ENCODE measurements at regions not wholly inside any gene's neighbourhood (a gene's known extent, or its start where the extent isn't known, plus 50 kb on each side); places are given as distances from the start of the nearest gene placed in this dataset.

DNA sequence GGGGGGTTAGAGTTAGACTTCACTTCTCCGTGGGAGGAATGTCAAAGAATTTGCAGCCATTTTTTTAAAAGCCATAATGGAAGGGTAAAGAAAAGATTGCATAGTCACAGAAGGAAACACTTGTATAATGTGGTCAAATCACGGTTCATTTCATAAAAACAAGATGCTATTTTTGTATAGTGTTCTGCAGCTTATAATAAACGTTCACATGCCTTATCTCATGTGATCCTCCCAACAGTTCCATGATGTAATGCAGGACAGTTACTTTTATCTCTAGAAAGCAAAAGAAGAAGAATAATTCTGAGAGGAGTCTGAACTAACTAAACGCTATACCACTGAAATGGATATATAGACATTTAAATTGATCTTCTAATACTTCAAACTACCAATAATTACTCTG, 71.3 kb upstream of the CAMK2D start:
- TF ChIP-seq, protein P1, sequence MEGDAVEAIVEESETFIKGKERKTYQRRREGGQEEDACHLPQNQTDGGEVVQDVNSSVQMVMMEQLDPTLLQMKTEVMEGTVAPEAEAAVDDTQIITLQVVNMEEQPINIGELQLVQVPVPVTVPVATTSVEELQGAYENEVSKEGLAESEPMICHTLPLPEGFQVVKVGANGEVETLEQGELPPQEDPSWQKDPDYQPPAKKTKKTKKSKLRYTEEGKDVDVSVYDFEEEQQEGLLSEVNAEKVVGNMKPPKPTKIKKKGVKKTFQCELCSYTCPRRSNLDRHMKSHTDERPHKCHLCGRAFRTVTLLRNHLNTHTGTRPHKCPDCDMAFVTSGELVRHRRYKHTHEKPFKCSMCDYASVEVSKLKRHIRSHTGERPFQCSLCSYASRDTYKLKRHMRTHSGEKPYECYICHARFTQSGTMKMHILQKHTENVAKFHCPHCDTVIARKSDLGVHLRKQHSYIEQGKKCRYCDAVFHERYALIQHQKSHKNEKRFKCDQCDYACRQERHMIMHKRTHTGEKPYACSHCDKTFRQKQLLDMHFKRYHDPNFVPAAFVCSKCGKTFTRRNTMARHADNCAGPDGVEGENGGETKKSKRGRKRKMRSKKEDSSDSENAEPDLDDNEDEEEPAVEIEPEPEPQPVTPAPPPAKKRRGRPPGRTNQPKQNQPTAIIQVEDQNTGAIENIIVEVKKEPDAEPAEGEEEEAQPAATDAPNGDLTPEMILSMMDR (IDR thresholded peaks at IDR 0.05; ENCODE audit: insufficient read depth, low read length) = no peak
- no peak for DNase-seq (ENCODE audit: low read depth in 1 of 2, low spot score in 1 of 2)
- no peak overlapping the region for H3K27ac ChIP-seq (replicated peaks)
- no peak overlapping the region for H3K4me3 ChIP-seq (replicated peaks; ENCODE audit: insufficient read depth, low read length)
- no peaks in the 10 kb centered on the region for H3K27me3 ChIP-seq (ENCODE audit: insufficient read depth, poor library complexity, severe bottlenecking)

DNA sequence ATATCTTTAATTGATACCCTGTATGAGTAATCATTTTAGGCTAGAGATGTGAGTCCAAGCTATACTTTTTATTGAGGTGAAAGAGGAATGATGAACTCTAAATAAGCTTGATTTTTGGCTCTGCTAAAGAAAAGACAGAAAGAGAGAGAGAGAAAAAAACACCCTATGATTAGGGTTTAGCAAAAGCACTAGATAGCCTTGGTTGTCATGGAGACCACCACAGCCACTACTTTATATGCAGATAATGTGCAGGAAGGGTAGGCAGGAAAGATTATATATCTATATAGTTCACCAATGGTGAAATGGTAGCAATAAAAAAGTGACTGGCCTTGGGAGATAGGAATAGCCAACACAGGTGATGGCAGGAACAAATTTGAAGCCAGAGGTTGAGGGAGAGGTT, 69.9 kb upstream of the CAMK2D start:
- H3K27ac ChIP-seq (replicated peaks) = no peak overlapping the region
- no peak for DNase-seq (ENCODE audit: low read depth in 1 of 2, low spot score in 1 of 2)
- H3K4me3 ChIP-seq (replicated peaks; ENCODE audit: insufficient read depth, low read length) = no peak overlapping the region
- TF ChIP-seq, protein P1 (IDR thresholded peaks at IDR 0.05; ENCODE audit: insufficient read depth, low read length) = no peak
- TF ChIP-seq GABPA (IDR thresholded peaks at IDR 0.05; ENCODE audit: low read depth) (no peak), POLR2AphosphoS5 (IDR thresholded peaks at IDR 0.05; ENCODE audit: low read depth) (no peak), SPI1 (IDR thresholded peaks at IDR 0.05; ENCODE audit: borderline replicate concordance, low read depth) (no peak)
- TF ChIP-seq, protein P2, sequence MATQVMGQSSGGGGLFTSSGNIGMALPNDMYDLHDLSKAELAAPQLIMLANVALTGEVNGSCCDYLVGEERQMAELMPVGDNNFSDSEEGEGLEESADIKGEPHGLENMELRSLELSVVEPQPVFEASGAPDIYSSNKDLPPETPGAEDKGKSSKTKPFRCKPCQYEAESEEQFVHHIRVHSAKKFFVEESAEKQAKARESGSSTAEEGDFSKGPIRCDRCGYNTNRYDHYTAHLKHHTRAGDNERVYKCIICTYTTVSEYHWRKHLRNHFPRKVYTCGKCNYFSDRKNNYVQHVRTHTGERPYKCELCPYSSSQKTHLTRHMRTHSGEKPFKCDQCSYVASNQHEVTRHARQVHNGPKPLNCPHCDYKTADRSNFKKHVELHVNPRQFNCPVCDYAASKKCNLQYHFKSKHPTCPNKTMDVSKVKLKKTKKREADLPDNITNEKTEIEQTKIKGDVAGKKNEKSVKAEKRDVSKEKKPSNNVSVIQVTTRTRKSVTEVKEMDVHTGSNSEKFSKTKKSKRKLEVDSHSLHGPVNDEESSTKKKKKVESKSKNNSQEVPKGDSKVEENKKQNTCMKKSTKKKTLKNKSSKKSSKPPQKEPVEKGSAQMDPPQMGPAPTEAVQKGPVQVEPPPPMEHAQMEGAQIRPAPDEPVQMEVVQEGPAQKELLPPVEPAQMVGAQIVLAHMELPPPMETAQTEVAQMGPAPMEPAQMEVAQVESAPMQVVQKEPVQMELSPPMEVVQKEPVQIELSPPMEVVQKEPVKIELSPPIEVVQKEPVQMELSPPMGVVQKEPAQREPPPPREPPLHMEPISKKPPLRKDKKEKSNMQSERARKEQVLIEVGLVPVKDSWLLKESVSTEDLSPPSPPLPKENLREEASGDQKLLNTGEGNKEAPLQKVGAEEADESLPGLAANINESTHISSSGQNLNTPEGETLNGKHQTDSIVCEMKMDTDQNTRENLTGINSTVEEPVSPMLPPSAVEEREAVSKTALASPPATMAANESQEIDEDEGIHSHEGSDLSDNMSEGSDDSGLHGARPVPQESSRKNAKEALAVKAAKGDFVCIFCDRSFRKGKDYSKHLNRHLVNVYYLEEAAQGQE (IDR thresholded peaks at IDR 0.05; ENCODE audit: insufficient replicate concordance, low read depth) = no peak
- no peaks in the 10 kb centered on the region for H3K27me3 ChIP-seq (ENCODE audit: insufficient read depth, poor library complexity, severe bottlenecking)

DNA sequence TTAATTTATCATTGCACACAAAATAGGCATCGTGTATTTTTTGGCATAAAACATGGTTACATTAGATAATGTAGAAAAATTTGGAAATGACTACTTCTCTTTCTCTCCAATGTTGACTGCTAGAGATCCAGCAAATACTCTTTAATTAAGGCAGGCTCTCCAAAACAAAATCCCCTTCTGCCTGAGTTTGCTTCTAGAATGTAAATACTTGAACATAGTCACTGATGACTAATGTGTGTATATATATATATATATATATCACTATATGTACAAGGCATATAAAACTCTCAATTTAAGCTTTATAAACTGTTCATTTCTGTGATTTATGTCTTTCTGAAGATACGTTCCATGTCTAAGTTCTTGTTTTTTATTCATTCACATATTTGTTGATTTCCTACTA, 67.2 kb upstream of the CAMK2D start:
- H3K27ac ChIP-seq (replicated peaks) = no peak overlapping the region
- H3K27me3 ChIP-seq (ENCODE audit: insufficient read depth, poor library complexity, severe bottlenecking) = no peaks in the 10 kb centered on the region
- TF ChIP-seq GABPA (IDR thresholded peaks at IDR 0.05; ENCODE audit: low read depth) (no peak), SPI1 (IDR thresholded peaks at IDR 0.05; ENCODE audit: borderline replicate concordance, low read depth) (no peak)
- TF ChIP-seq, protein P2 (IDR thresholded peaks at IDR 0.05; ENCODE audit: insufficient replicate concordance, low read depth) = no peak
- no peak overlapping the region for H3K4me3 ChIP-seq (replicated peaks; ENCODE audit: insufficient read depth, low read length)
- DNase-seq (ENCODE audit: low read depth in 1 of 2, low spot score in 1 of 2) = no peak

DNA sequence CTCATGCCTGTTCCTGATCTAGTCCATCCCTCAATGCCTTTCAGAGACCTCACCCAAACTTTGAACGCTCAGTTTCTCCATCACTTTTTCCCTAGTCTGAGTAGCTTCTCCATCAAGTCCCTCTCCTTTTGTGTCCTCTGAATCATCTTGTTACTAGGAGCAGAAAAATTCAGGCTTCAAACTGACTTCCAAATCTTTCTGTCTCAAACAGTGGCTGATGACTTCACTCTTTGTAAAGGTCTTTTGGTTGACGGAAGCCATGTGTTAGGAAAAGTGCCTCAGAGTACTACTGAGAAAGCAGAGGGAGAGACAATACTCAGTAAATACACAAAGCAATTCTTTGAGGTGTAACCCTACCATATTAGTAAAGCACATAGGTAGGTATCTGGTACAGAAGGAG, 65.7 kb upstream of the CAMK2D start:
- TF ChIP-seq SPI1 (IDR thresholded peaks at IDR 0.05; ENCODE audit: borderline replicate concordance, low read depth) (no peak), POLR2AphosphoS5 (IDR thresholded peaks at IDR 0.05; ENCODE audit: low read depth) (no peak), GABPA (IDR thresholded peaks at IDR 0.05; ENCODE audit: low read depth) (no peak)
- TF ChIP-seq, protein P1 (IDR thresholded peaks at IDR 0.05; ENCODE audit: insufficient read depth, low read length) = no peak
- TF ChIP-seq, protein P2 (IDR thresholded peaks at IDR 0.05; ENCODE audit: insufficient replicate concordance, low read depth) = no peak
- Histone ChIP-seq H3K27ac (replicated peaks) (no peak overlapping the region), H3K4me3 (replicated peaks; ENCODE audit: insufficient read depth, low read length) (no peak overlapping the region), H3K27me3 (ENCODE audit: insufficient read depth, poor library complexity, severe bottlenecking) (no peaks in the 10 kb centered on the region)
- no peak for DNase-seq (ENCODE audit: low read depth in 1 of 2, low spot score in 1 of 2)

All from HL-60 (cell line).